DND-41 (cell line): ENCODE measurements at regions not wholly inside any gene's neighbourhood (a gene's known extent, or its start where the extent isn't known, plus 50 kb on each side); places are given as distances from the start of the nearest gene placed in this dataset.

ENCODE experiments used
- EZH2 ChIP-seq: IDR thresholded peaks from 3 replicates; pipeline ENCODE4 v1.6.1; 2012; ENCODE audit warnings: borderline replicate concordance, low read depth, mild to moderate bottlenecking, moderate library complexity, low read length, inconsistent platforms; ENCODE audit not compliant: severe bottlenecking
- TF ChIP-seq, protein P1 (sequence below): IDR thresholded peaks from 2 replicates; pipeline ENCODE4 v1.5.1; 2012; ENCODE audit warnings: borderline replicate concordance, low read length, moderate library complexity, mild to moderate bottlenecking; ENCODE audit not compliant: poor library complexity, severe bottlenecking; ENCODE audit errors: extremely low read depth

DNA sequence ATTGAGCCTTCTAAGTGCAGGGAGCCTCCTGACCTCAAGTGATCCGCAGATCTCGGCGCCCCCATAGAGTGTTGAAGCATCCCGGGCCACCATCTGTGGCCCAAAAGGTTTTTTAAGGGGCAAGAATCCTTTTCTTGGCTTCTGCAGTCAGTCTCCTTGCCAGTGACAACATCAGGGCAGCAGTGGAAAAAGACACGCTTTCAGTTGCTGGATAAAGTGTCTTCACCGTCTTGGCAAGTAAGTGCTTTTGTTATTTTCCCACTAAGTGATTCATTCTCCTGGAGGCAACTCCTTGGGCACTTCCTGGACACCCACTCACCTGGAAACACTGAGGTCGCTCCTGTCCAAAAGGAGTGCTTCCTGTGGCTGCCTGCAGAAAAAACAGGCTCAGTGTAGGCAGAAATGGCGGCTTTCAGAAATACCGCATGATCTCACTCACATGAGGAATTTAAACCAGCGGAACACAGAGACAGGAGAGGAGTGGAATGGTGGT lies 71.7 kb upstream of the ABHD2 start:
- TF ChIP-seq, protein P1, sequence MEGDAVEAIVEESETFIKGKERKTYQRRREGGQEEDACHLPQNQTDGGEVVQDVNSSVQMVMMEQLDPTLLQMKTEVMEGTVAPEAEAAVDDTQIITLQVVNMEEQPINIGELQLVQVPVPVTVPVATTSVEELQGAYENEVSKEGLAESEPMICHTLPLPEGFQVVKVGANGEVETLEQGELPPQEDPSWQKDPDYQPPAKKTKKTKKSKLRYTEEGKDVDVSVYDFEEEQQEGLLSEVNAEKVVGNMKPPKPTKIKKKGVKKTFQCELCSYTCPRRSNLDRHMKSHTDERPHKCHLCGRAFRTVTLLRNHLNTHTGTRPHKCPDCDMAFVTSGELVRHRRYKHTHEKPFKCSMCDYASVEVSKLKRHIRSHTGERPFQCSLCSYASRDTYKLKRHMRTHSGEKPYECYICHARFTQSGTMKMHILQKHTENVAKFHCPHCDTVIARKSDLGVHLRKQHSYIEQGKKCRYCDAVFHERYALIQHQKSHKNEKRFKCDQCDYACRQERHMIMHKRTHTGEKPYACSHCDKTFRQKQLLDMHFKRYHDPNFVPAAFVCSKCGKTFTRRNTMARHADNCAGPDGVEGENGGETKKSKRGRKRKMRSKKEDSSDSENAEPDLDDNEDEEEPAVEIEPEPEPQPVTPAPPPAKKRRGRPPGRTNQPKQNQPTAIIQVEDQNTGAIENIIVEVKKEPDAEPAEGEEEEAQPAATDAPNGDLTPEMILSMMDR: no peak
- no peak for TF ChIP-seq EZH2
